GM12891 (cell line): ENCODE measurements at regions not wholly inside any gene's neighbourhood (a gene's known extent, or its start where the extent isn't known, plus 50 kb on each side); places are given as distances from the start of the nearest gene placed in this dataset.

ENCODE experiments used
- POLR2A ChIP-seq: IDR thresholded peaks from 2 replicates; pipeline ENCODE4 v1.6.1; 2011; ENCODE audit warnings: low read depth, low read length, control low read depth
- POLR2AphosphoS5 ChIP-seq: IDR thresholded peaks from 2 replicates; pipeline ENCODE4 v1.6.1; 2011; ENCODE audit warnings: low read depth, low read length, control low read depth
- POU2F2 ChIP-seq: IDR thresholded peaks from 2 replicates; pipeline ENCODE4 v1.6.1; 2011; ENCODE audit warnings: low read depth, mild to moderate bottlenecking, control low read depth, low read length, moderate library complexity
- TAF1 ChIP-seq: IDR thresholded peaks from 2 replicates; pipeline ENCODE4 v1.6.1; 2011; ENCODE audit warnings: low read depth, low read length, control low read depth

GRCh38 chr5:72588640-72589039, 81.4 kb upstream of the ZNF366 start:
- TF ChIP-seq TAF1 (no peak), POLR2A (no peak), POU2F2 (no peak), POLR2AphosphoS5 (no peak)
